ENCODE measurements at regions not wholly inside any gene's neighbourhood (a gene's known extent, or its start where the extent isn't known, plus 50 kb on each side); places are given as distances from the start of the nearest gene placed in this dataset.

DNA sequence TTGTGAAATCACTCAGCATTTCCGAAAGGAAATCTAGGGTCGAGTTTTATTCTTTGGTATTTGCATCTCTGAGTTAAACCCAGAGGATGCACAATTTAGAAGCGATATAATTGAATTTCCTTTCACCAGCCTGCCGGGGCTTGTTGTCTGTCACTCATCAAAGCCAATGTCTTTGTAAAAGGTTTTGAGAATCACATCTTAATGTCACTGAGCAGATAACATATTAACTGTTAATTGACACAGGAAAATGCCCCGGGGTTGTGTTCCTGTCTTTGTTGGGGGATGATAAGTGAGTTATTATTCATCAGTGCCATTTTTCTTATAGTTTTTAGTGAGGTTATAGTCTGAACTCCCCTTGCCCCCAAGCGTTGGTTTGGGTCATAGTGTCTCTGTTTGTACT, 73.4 kb downstream of the DUSP6 start:
- H3K27ac ChIP-seq: no peak overlapping the region
- FAIRE-seq: no peak
- CTCF ChIA-PET: no interaction called here

GRCh38 chr12:89278169-89278568, 74.1 kb downstream of the DUSP6 start:
- TF ChIP-seq TP53 (CRISPR knock-in tag; IDR thresholded peaks at IDR 0.05) (no peak), RFX5 (IDR thresholded peaks at IDR 0.05) (no peak), PHF8 (IDR thresholded peaks at IDR 0.05; ENCODE audit: borderline replicate concordance, low read depth) (no peak), JUN (IDR thresholded peaks at IDR 0.05) (no peak), FOSB (CRISPR knock-in tag; IDR thresholded peaks at IDR 0.05) (no peak), ZC3H11A (IDR thresholded peaks at IDR 0.05) (no peak), EHMT2 (IDR thresholded peaks at IDR 0.05; ENCODE audit: low read depth) (no peak), ZFP36 (IDR thresholded peaks at IDR 0.05; ENCODE audit: borderline replicate concordance, partially characterized antibody) (no peak), MYC (IDR thresholded peaks at IDR 0.05; ENCODE audit: borderline replicate concordance, low read length) (no peak), EP300 (IDR thresholded peaks at IDR 0.05) (no peak), MAZ (IDR thresholded peaks at IDR 0.05; ENCODE audit: borderline replicate concordance, low read depth, low read length) (no peak), KDM5A (IDR thresholded peaks at IDR 0.05) (no peak), RNF2 (IDR thresholded peaks at IDR 0.05; ENCODE audit: borderline replicate concordance, low read depth) (no peak), USF2 (IDR thresholded peaks at IDR 0.05) (no peak), SMC3 (IDR thresholded peaks at IDR 0.05) (no peak)
- TF ChIP-seq, protein P1, sequence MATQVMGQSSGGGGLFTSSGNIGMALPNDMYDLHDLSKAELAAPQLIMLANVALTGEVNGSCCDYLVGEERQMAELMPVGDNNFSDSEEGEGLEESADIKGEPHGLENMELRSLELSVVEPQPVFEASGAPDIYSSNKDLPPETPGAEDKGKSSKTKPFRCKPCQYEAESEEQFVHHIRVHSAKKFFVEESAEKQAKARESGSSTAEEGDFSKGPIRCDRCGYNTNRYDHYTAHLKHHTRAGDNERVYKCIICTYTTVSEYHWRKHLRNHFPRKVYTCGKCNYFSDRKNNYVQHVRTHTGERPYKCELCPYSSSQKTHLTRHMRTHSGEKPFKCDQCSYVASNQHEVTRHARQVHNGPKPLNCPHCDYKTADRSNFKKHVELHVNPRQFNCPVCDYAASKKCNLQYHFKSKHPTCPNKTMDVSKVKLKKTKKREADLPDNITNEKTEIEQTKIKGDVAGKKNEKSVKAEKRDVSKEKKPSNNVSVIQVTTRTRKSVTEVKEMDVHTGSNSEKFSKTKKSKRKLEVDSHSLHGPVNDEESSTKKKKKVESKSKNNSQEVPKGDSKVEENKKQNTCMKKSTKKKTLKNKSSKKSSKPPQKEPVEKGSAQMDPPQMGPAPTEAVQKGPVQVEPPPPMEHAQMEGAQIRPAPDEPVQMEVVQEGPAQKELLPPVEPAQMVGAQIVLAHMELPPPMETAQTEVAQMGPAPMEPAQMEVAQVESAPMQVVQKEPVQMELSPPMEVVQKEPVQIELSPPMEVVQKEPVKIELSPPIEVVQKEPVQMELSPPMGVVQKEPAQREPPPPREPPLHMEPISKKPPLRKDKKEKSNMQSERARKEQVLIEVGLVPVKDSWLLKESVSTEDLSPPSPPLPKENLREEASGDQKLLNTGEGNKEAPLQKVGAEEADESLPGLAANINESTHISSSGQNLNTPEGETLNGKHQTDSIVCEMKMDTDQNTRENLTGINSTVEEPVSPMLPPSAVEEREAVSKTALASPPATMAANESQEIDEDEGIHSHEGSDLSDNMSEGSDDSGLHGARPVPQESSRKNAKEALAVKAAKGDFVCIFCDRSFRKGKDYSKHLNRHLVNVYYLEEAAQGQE (IDR thresholded peaks at IDR 0.05): no peak
- Histone ChIP-seq H3K4me2 (no peak overlapping the region), H3K9me3 (no peaks in the 10 kb centered on the region), H3K4me1 (no peaks in the 10 kb centered on the region), H3K4me3 (no peak overlapping the region), H3K27ac (no peak overlapping the region)
- no peak for FAIRE-seq
- no peak for DNase-seq (ENCODE audit: low read depth in 1 of 2, low spot score in 1 of 2)
- ATAC-seq: no peak
- ChIA-PET POLR2A (no interaction called here), CTCF (no interaction called here)
- WGBS (ENCODE audit: missing lambda C conversion rate): 87% methylated on average over 4 of the region's 4 CpGs

More for the DNA sequence above, 73.4 kb downstream of the DUSP6 start:
- DNase-seq (ENCODE audit: low read depth in 1 of 2, low spot score in 1 of 2) (no peak), ATAC-seq (no peak)
- POLR2A ChIA-PET: no interaction called here
- H3K9me3 ChIP-seq: no peaks in the 10 kb centered on the region
- H3K4me2 ChIP-seq: no peak overlapping the region
- H3K4me3 ChIP-seq: no peak overlapping the region
- no peak for TF ChIP-seq RCOR1 (IDR thresholded peaks at IDR 0.05; ENCODE audit: low read depth, low read length)
- TF ChIP-seq TP53 (CRISPR knock-in tag; IDR thresholded peaks at IDR 0.05): no peak
- TF ChIP-seq HDAC2 (IDR thresholded peaks at IDR 0.05): no peak
- no peak for TF ChIP-seq KDM1A (IDR thresholded peaks at IDR 0.05; ENCODE audit: low read depth)
- TF ChIP-seq PHF8 (IDR thresholded peaks at IDR 0.05; ENCODE audit: borderline replicate concordance, low read depth): no peak
- no peak for TF ChIP-seq ELK1 (IDR thresholded peaks at IDR 0.05; ENCODE audit: low read depth, low read length)
- TF ChIP-seq, protein P2, sequence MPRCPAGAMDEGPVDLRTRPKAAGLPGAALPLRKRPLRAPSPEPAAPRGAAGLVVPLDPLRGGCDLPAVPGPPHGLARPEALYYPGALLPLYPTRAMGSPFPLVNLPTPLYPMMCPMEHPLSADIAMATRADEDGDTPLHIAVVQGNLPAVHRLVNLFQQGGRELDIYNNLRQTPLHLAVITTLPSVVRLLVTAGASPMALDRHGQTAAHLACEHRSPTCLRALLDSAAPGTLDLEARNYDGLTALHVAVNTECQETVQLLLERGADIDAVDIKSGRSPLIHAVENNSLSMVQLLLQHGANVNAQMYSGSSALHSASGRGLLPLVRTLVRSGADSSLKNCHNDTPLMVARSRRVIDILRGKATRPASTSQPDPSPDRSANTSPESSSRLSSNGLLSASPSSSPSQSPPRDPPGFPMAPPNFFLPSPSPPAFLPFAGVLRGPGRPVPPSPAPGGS (IDR thresholded peaks at IDR 0.05): no peak
- H3K4me1 ChIP-seq: no peaks in the 10 kb centered on the region
- 67% methylated on average over 6 of the region's 6 CpGs for WGBS (ENCODE audit: missing lambda C conversion rate)
